ENCODE measurements at regions not wholly inside any gene's neighbourhood (a gene's known extent, or its start where the extent isn't known, plus 50 kb on each side); places are given as distances from the start of the nearest gene placed in this dataset.

DNA sequence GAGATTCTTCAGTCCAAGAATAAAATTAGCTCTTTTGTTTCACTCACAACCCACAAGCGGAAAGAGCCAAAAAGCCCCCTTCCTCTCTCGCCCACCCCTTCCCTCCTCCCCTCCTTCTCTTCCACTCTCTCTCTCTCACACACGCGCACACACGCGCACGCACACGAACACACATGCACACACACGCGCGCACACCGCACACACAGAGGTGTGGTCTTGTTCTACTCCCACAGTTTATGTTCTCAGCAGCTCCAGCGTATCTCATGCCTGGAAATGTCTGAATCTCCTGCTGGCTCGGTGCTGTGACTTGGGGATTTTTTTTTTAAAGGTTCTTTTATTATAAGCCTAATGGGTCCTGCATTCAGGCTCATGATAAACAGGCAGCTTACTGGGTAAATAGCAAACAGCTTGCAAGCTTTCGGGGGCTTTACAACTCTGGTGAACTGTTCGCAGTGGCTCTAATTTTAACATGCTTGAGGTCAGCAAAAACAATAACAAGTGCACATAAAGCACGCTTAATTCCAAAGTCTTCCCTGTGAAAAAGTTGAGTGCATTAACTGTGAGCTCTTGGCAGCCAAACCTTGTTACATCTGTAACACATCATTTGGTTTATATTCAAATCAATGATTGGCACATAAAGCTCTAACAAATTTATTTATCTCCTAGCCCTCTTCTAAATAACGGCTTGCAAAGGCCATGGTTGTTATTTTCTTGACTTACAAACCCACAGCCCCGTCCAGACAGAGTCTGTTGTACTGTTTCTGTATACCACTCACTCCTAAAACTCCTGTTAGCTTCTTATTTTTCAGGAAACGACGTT is 424.1 kb upstream of the MGMT start:
- intact Hi-C loops (cut with micrococcal nuclease) = no loop called here
- no peak overlapping the region for H3K4me3 ChIP-seq (ENCODE audit: low read length)
- no peaks in the 10 kb centered on the region for H3F3A ChIP-seq (ENCODE audit: low read length, unreplicated experiment)
- H3K9me3 ChIP-seq (ENCODE audit: low read length) = no peaks in the 10 kb centered on the region
- H2AFZ ChIP-seq (ENCODE audit: low read length) = no peak overlapping the region
- POLR2A ChIA-PET (ENCODE audit: unreplicated experiment) = no interaction called here
- TF ChIP-seq EZH2phosphoT487 (IDR thresholded peaks at IDR 0.05; ENCODE audit: borderline replicate concordance, low read length) = no peak
- no peak for TF ChIP-seq EZH2 (IDR thresholded peaks at IDR 0.05; ENCODE audit: low read length, unreplicated experiment)
- no peak for TF ChIP-seq CTCF (conservative IDR thresholded peaks at IDR 0.05; ENCODE audit: low read depth, low read length)
- no peaks in the 10 kb centered on the region for H3K9me2 ChIP-seq (replicated peaks; ENCODE audit: low read length)
- H3K79me2 ChIP-seq (ENCODE audit: low read length) = no peaks in the 10 kb centered on the region
- H3K4me2 ChIP-seq (ENCODE audit: low read length) = no peak overlapping the region
- no peaks in the 10 kb centered on the region for H3K4me1 ChIP-seq (ENCODE audit: insufficient read depth, low read length)
- no peaks in the 10 kb centered on the region for H3K27me3 ChIP-seq (ENCODE audit: low read length)
- H3K27ac ChIP-seq (ENCODE audit: low read length) = no peak overlapping the region
- ATAC-seq (no peak), DNase-seq (no peak)
- H3K9ac ChIP-seq (ENCODE audit: low read length) = no peak overlapping the region
- no peaks in the 10 kb centered on the region for H3K36me3 ChIP-seq (ENCODE audit: low read depth, low read length)
- CTCF ChIA-PET = no interaction called here
- no TSS peak for BruUV-seq (replicated peaks)
- no peaks in the 10 kb centered on the region for H4K20me1 ChIP-seq (ENCODE audit: low read length)

DNA sequence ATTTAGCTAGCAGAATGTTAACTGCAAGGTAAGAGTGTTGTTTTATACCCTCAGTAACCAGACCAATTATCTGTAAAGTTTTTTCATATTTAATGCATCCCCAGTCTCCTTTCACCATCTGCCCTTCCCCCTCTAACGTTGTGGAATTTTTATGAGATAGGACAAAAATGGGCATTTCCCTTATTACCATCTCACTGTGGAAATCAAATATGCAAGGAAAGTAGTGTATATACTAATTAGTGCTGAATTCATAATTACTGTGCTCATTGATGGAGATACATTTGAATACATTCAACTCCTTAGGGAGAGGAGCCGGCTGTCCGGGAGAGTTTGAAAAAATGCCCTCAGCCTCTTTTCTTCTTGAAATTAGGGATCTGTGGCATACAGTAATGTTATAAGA is 423.4 kb upstream of the MGMT start:
- no peak for ATAC-seq
- H3K9me3 ChIP-seq (ENCODE audit: low read length) = no peaks in the 10 kb centered on the region
- H3K36me3 ChIP-seq (ENCODE audit: low read depth, low read length) = no peaks in the 10 kb centered on the region
- no peak overlapping the region for H3K9ac ChIP-seq (ENCODE audit: low read length)
- H3K4me3 ChIP-seq (ENCODE audit: low read length) = no peak overlapping the region
- no peak for TF ChIP-seq EZH2phosphoT487 (IDR thresholded peaks at IDR 0.05; ENCODE audit: borderline replicate concordance, low read length)
- TF ChIP-seq CTCF (conservative IDR thresholded peaks at IDR 0.05; ENCODE audit: low read depth, low read length) = no peak
- no peak for TF ChIP-seq EZH2 (IDR thresholded peaks at IDR 0.05; ENCODE audit: low read length, unreplicated experiment)
- no peak for DNase-seq
- H3K9me2 ChIP-seq (replicated peaks; ENCODE audit: low read length) = no peaks in the 10 kb centered on the region
- no peaks in the 10 kb centered on the region for H3K79me2 ChIP-seq (ENCODE audit: low read length)
- no peaks in the 10 kb centered on the region for H3F3A ChIP-seq (ENCODE audit: low read length, unreplicated experiment)
- H4K20me1 ChIP-seq (ENCODE audit: low read length) = no peaks in the 10 kb centered on the region
- ChIA-PET CTCF (no interaction called here), POLR2A (ENCODE audit: unreplicated experiment) (no interaction called here)
- no peak overlapping the region for H3K27ac ChIP-seq (ENCODE audit: low read length)
- H3K4me2 ChIP-seq (ENCODE audit: low read length) = no peak overlapping the region
- BruUV-seq (replicated peaks) = no TSS peak
- intact Hi-C loops (cut with micrococcal nuclease) = no loop called here
- H2AFZ ChIP-seq (ENCODE audit: low read length) = no peak overlapping the region
- H3K4me1 ChIP-seq (ENCODE audit: insufficient read depth, low read length) = no peaks in the 10 kb centered on the region
- H3K27me3 ChIP-seq (ENCODE audit: low read length) = no peaks in the 10 kb centered on the region

DNA sequence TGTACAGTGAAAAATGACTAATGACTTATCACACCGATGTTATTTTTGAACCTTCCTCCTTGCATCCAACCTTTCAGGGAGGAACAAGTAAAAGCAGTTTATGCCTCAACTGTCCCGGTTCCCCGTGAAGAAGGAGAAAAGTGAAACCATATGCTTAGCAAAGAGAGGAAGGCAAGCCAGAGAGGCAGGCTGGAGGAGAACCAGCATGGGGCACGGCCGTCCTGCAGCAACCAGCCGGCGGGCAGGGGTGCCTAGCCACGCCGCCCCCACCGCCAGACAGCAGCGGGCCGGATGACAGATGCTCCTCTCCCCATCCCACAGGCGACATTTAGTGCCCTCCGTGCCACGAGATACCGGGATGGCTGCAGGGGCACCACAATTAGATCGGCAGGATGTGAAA is 421.4 kb upstream of the MGMT start:
- no peaks in the 10 kb centered on the region for H3K9me2 ChIP-seq (replicated peaks; ENCODE audit: low read length)
- no peak overlapping the region for H3K4me3 ChIP-seq (ENCODE audit: low read length)
- no peaks in the 10 kb centered on the region for H3K9me3 ChIP-seq (ENCODE audit: low read length)
- DNase-seq = no peak
- no TSS peak for BruUV-seq (replicated peaks)
- H3K27ac ChIP-seq (ENCODE audit: low read length) = no peak overlapping the region
- CTCF ChIA-PET = no interaction called here
- no peak overlapping the region for H3K9ac ChIP-seq (ENCODE audit: low read length)
- no peaks in the 10 kb centered on the region for H4K20me1 ChIP-seq (ENCODE audit: low read length)
- TF ChIP-seq EZH2phosphoT487 (IDR thresholded peaks at IDR 0.05; ENCODE audit: borderline replicate concordance, low read length) (no peak), CTCF (conservative IDR thresholded peaks at IDR 0.05; ENCODE audit: low read depth, low read length) (no peak), EZH2 (IDR thresholded peaks at IDR 0.05; ENCODE audit: low read length, unreplicated experiment) (no peak)
- no peaks in the 10 kb centered on the region for H3K27me3 ChIP-seq (ENCODE audit: low read length)
- no peak overlapping the region for H3K4me2 ChIP-seq (ENCODE audit: low read length)
- no peaks in the 10 kb centered on the region for H3K79me2 ChIP-seq (ENCODE audit: low read length)
- no peaks in the 10 kb centered on the region for H3K4me1 ChIP-seq (ENCODE audit: insufficient read depth, low read length)
- no peak for ATAC-seq
- no peaks in the 10 kb centered on the region for H3F3A ChIP-seq (ENCODE audit: low read length, unreplicated experiment)
- intact Hi-C loops (cut with micrococcal nuclease) = no loop called here
- POLR2A ChIA-PET (ENCODE audit: unreplicated experiment) = no interaction called here
- no peak overlapping the region for H2AFZ ChIP-seq (ENCODE audit: low read length)
- H3K36me3 ChIP-seq (ENCODE audit: low read depth, low read length) = no peaks in the 10 kb centered on the region

All from PC-3 (cell line).